ENCODE measurements at regions not wholly inside any gene's neighbourhood (a gene's known extent, or its start where the extent isn't known, plus 50 kb on each side); places are given as distances from the start of the nearest gene placed in this dataset.

- TF ChIP-seq CHD7 (IDR thresholded peaks at IDR 0.05; ENCODE audit: insufficient replicate concordance, low read length) (no peak), E2F6 (IDR thresholded peaks at IDR 0.05) (no peak), ATF3 (IDR thresholded peaks at IDR 0.05; ENCODE audit: insufficient read depth, low read depth, low read length) (no peak), RAD21 (IDR thresholded peaks at IDR 0.05 in 1 of 2, conservative IDR thresholded peaks at IDR 0.05 in 1 of 2; ENCODE audit: low read depth in 2 of 2, low read length in 2 of 2) (no peak), MAX (IDR thresholded peaks at IDR 0.05) (no peak), TEAD4 (IDR thresholded peaks at IDR 0.05; ENCODE audit: low read depth, low read length) (no peak)
- TF ChIP-seq, protein P1, sequence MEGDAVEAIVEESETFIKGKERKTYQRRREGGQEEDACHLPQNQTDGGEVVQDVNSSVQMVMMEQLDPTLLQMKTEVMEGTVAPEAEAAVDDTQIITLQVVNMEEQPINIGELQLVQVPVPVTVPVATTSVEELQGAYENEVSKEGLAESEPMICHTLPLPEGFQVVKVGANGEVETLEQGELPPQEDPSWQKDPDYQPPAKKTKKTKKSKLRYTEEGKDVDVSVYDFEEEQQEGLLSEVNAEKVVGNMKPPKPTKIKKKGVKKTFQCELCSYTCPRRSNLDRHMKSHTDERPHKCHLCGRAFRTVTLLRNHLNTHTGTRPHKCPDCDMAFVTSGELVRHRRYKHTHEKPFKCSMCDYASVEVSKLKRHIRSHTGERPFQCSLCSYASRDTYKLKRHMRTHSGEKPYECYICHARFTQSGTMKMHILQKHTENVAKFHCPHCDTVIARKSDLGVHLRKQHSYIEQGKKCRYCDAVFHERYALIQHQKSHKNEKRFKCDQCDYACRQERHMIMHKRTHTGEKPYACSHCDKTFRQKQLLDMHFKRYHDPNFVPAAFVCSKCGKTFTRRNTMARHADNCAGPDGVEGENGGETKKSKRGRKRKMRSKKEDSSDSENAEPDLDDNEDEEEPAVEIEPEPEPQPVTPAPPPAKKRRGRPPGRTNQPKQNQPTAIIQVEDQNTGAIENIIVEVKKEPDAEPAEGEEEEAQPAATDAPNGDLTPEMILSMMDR (IDR thresholded peaks at IDR 0.05; ENCODE audit: control extremely low read depth in 1 of 3, insufficient read depth in 1 of 3, low read depth in 1 of 3, low read length in 3 of 3), result no peak
Measured at GRCh38 chr15:94061041-94061440, 170.3 kb upstream of the MCTP2 start (continued).

Measured in H1 (cell line).